GM23338 (cell line): ENCODE measurements at regions not wholly inside any gene's neighbourhood (a gene's known extent, or its start where the extent isn't known, plus 50 kb on each side); places are given as distances from the start of the nearest gene placed in this dataset.

Source experiments
- ATAC-seq: fragments of 200-7000 bp; cut with Tn5 transposase; 3 replicates; pipeline ENCODE4 v1.9.1; 2020
- DNase-seq: peaks from one replicate; pipeline ENCODE4 v3.0.0-alpha.2; 2015; ENCODE audit warnings: low spot score
- H2AFZ ChIP-seq: fragments of 200-600 bp; sonication (generic); 2 replicates; pipeline ENCODE4 v1.8.0; 2016; ENCODE audit warnings: antibody characterized with exemption, mild to moderate bottlenecking, moderate library complexity
- H3F3A ChIP-seq: fragments of 200-600 bp; sonication (generic); replicated peaks from 2 replicates; pipeline ENCODE4 v1.8.0; 2017; ENCODE audit warnings: antibody characterized with exemption, mixed run types, low read depth
- H3K27ac ChIP-seq: fragments of 200-600 bp; sonication (generic); 2 replicates; pipeline ENCODE4 v1.6.1; 2016; ENCODE audit warnings: low read depth
- H3K27me3 ChIP-seq: fragments of 200-600 bp; sonication (generic); 2 replicates; pipeline ENCODE4 v1.8.0; 2016; ENCODE audit warnings: mild to moderate bottlenecking, mixed run types, moderate library complexity; ENCODE audit not compliant: insufficient read depth
- H3K36me3 ChIP-seq: fragments of 200-600 bp; sonication (generic); 2 replicates; pipeline ENCODE4 v1.8.0; 2016; ENCODE audit warnings: mild to moderate bottlenecking; ENCODE audit not compliant: insufficient read depth
- H3K4me1 ChIP-seq: fragments of 200-600 bp; sonication (generic); 2 replicates; pipeline ENCODE4 v1.8.0; 2016; ENCODE audit warnings: mild to moderate bottlenecking, moderate library complexity; ENCODE audit not compliant: insufficient read depth
- H3K4me2 ChIP-seq: fragments of 200-600 bp; sonication (generic); 2 replicates; pipeline ENCODE4 v1.7.1; 2017; ENCODE audit warnings: mixed run types
- H3K4me3 ChIP-seq: fragments of 200-600 bp; sonication (generic); 2 replicates; pipeline ENCODE4 v1.6.1; 2016; ENCODE audit warnings: mixed run types
- H3K79me2 ChIP-seq: fragments of 200-600 bp; sonication (generic); replicated peaks from 2 replicates; pipeline ENCODE4 v1.8.0; 2017; ENCODE audit warnings: mild to moderate bottlenecking; ENCODE audit not compliant: insufficient read depth
- H3K9me2 ChIP-seq: fragments of 200-600 bp; sonication (generic); 2 replicates; pipeline ENCODE4 v1.8.0; 2017; ENCODE audit not compliant: insufficient read depth
- H4K20me1 ChIP-seq: fragments of 200-600 bp; sonication (generic); replicated peaks from 2 replicates; pipeline ENCODE4 v1.8.0; 2017; ENCODE audit warnings: mild to moderate bottlenecking; ENCODE audit not compliant: insufficient read depth
- H3K27ac Mint-ChIP-seq: 2 replicates; pipeline ENCODE4 v1.8.0; 2020; ENCODE audit warnings: inconsistent platforms, mild to moderate bottlenecking, moderate library complexity, mixed read lengths
- H3K27me3 Mint-ChIP-seq: 3 replicates; pipeline ENCODE4 v1.8.0; 2022; ENCODE audit warnings: low read depth, mild to moderate bottlenecking, moderate library complexity, mixed read lengths, inconsistent platforms; ENCODE audit not compliant: insufficient read depth, poor library complexity
- H3K36me3 Mint-ChIP-seq: 3 replicates; pipeline ENCODE4 v1.8.0; 2021; ENCODE audit warnings: low read depth, mild to moderate bottlenecking, inconsistent platforms, moderate library complexity, mixed read lengths
- H3K4me1 Mint-ChIP-seq: 3 replicates; pipeline ENCODE4 v1.8.0; 2020; ENCODE audit warnings: mild to moderate bottlenecking, inconsistent platforms, mixed read lengths
- H3K4me3 Mint-ChIP-seq: 3 replicates; pipeline ENCODE4 v1.8.0; 2021; ENCODE audit warnings: moderate library complexity, mild to moderate bottlenecking, inconsistent platforms, mixed read lengths
- H3K9me3 Mint-ChIP-seq: 3 replicates; pipeline ENCODE4 v1.8.0; 2020; ENCODE audit warnings: moderate library complexity, mild to moderate bottlenecking, inconsistent platforms, mixed read lengths
- CREB1 ChIP-seq: fragments of 250-450 bp; sonication (Bioruptor Pico); IDR thresholded peaks from 2 replicates; pipeline ENCODE4 v1.5.0; 2020; ENCODE audit warnings: low read depth, mild to moderate bottlenecking, moderate library complexity
- NANOG ChIP-seq: IDR thresholded peaks from 2 replicates; pipeline ENCODE4 v1.6.1; 2016; ENCODE audit warnings: antibody characterized with exemption, borderline replicate concordance
- POLR2AphosphoS5 ChIP-seq: IDR thresholded peaks from 2 replicates; pipeline ENCODE4 v1.6.1; 2016; ENCODE audit warnings: antibody characterized with exemption, low read depth
- TF ChIP-seq, protein P1 (sequence below), 2 experiments: fragments of 200-600 bp in 1 of 2; sonication (generic) in 1 of 2; conservative IDR thresholded peaks; 2 replicates each; pipeline versions ENCODE4 v1.5.1 to v1.6.1; 2016 to 2017; ENCODE audit warnings: antibody characterized with exemption in 2 of 2, low read depth in 2 of 2, mild to moderate bottlenecking in 2 of 2, moderate library complexity in 1 of 2
- TF ChIP-seq, protein P2 (sequence below): fragments of 250-450 bp; sonication (Bioruptor Pico); IDR thresholded peaks from 2 replicates; pipeline ENCODE4 v1.5.0; 2020; ENCODE audit warnings: mild to moderate bottlenecking, moderate library complexity

DNA sequence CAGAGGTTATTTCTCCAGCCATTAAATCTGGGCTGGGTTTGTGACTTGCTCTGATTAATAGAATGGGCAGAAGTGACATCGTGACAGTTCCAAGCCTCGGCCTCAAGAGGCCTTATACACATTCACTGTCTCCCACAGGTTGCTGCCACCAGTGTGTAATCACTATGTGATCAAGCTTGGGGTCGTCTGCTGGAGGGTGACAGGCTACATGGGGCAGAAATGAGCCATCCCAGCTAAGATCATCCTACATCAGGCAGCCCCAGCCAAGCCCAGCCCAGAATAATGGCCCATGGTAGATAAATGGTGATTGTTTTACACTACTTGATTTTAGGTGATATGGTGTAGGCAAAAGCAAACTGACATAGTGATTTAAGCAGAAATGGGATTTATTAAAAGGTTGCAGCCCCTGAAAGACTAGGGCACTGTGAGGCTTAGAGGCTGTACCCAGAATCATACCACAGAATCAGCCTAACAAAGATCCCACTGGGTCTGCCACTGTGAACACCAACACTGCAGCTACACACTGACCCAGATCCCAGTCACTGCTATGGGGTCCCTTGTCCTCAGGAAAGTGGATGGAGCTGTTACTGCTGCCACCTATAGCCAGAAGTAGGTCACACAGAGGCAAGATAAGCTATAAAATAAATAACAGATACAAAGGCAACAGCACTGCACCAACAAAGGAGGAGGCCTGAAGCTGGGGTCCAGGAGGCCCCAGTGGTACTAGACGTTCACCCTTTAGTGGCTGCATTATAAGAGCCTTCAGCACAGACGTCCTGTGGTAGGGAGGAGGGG lies 159.6 kb upstream of the RBPJ start:
- TF ChIP-seq, protein P1, sequence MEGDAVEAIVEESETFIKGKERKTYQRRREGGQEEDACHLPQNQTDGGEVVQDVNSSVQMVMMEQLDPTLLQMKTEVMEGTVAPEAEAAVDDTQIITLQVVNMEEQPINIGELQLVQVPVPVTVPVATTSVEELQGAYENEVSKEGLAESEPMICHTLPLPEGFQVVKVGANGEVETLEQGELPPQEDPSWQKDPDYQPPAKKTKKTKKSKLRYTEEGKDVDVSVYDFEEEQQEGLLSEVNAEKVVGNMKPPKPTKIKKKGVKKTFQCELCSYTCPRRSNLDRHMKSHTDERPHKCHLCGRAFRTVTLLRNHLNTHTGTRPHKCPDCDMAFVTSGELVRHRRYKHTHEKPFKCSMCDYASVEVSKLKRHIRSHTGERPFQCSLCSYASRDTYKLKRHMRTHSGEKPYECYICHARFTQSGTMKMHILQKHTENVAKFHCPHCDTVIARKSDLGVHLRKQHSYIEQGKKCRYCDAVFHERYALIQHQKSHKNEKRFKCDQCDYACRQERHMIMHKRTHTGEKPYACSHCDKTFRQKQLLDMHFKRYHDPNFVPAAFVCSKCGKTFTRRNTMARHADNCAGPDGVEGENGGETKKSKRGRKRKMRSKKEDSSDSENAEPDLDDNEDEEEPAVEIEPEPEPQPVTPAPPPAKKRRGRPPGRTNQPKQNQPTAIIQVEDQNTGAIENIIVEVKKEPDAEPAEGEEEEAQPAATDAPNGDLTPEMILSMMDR (conservative IDR thresholded peaks at IDR 0.05; ENCODE audit: low read depth in 2 of 2): peak; percentile 42 to 69
- TF ChIP-seq, protein P2, sequence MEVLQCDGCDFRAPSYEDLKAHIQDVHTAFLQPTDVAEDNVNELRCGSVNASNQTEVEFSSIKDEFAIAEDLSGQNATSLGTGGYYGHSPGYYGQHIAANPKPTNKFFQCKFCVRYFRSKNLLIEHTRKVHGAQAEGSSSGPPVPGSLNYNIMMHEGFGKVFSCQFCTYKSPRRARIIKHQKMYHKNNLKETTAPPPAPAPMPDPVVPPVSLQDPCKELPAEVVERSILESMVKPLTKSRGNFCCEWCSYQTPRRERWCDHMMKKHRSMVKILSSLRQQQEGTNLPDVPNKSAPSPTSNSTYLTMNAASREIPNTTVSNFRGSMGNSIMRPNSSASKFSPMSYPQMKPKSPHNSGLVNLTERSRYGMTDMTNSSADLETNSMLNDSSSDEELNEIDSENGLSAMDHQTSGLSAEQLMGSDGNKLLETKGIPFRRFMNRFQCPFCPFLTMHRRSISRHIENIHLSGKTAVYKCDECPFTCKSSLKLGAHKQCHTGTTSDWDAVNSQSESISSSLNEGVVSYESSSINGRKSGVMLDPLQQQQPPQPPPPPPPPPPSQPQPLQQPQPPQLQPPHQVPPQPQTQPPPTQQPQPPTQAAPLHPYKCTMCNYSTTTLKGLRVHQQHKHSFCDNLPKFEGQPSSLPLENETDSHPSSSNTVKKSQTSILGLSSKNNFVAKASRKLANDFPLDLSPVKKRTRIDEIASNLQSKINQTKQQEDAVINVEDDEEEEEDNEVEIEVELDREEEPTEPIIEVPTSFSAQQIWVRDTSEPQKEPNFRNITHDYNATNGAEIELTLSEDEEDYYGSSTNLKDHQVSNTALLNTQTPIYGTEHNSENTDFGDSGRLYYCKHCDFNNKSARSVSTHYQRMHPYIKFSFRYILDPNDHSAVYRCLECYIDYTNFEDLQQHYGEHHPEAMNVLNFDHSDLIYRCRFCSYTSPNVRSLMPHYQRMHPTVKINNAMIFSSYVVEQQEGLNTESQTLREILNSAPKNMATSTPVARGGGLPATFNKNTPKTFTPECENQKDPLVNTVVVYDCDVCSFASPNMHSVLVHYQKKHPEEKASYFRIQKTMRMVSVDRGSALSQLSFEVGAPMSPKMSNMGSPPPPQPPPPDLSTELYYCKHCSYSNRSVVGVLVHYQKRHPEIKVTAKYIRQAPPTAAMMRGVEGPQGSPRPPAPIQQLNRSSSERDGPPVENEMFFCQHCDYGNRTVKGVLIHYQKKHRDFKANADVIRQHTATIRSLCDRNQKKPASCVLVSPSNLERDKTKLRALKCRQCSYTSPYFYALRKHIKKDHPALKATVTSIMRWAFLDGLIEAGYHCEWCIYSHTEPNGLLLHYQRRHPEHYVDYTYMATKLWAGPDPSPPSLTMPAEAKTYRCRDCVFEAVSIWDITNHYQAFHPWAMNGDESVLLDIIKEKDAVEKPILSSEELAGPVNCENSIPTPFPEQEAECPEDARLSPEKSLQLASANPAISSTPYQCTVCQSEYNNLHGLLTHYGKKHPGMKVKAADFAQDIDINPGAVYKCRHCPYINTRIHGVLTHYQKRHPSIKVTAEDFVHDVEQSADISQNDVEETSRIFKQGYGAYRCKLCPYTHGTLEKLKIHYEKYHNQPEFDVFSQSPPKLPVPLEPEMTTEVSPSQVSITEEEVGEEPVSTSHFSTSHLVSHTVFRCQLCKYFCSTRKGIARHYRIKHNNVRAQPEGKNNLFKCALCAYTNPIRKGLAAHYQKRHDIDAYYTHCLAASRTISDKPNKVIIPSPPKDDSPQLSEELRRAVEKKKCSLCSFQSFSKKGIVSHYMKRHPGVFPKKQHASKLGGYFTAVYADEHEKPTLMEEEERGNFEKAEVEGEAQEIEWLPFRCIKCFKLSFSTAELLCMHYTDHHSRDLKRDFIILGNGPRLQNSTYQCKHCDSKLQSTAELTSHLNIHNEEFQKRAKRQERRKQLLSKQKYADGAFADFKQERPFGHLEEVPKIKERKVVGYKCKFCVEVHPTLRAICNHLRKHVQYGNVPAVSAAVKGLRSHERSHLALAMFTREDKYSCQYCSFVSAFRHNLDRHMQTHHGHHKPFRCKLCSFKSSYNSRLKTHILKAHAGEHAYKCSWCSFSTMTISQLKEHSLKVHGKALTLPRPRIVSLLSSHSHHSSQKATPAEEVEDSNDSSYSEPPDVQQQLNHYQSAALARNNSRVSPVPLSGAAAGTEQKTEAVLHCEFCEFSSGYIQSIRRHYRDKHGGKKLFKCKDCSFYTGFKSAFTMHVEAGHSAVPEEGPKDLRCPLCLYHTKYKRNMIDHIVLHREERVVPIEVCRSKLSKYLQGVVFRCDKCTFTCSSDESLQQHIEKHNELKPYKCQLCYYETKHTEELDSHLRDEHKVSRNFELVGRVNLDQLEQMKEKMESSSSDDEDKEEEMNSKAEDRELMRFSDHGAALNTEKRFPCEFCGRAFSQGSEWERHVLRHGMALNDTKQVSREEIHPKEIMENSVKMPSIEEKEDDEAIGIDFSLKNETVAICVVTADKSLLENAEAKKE: no peak
- no peak for TF ChIP-seq CREB1 (CRISPR knock-in tag)
- TF ChIP-seq POLR2AphosphoS5: no peak
- TF ChIP-seq NANOG: no peak
- Histone ChIP-seq H2AFZ (peak overlapping the region; percentile 85), H3K27ac (no peak overlapping the region), H3K4me1 (peaks cover 6% of the 10 kb centered on the region; the same call in 1 of the 2 replicates), H3K9me2 (peaks cover 3% of the 10 kb centered on the region; the same call in 1 of the 2 replicates), H3K4me2 (no peak overlapping the region), H3K4me3 (no peak overlapping the region), H3K27me3 (no peaks in the 10 kb centered on the region), H4K20me1 (no peaks in the 10 kb centered on the region), H3F3A (no peaks in the 10 kb centered on the region), H3K79me2 (no peaks in the 10 kb centered on the region), H3K36me3 (no peaks in the 10 kb centered on the region)
- Mint-ChIP-seq H3K4me3 (no peak overlapping the region), H3K36me3 (no peaks in the 10 kb centered on the region; the same call in 2 of the 3 replicates), H3K4me1 (peaks cover 8% of the 10 kb centered on the region), H3K9me3 (no peaks in the 10 kb centered on the region), H3K27me3 (peaks cover 6% of the 10 kb centered on the region), H3K27ac (no peak overlapping the region)
- DNase-seq (peak; percentile 59), ATAC-seq (peak; percentile 98)
